CD8-positive, alpha-beta memory T cell (primary cell): ENCODE measurements at regions not wholly inside any gene's neighbourhood (a gene's known extent, or its start where the extent isn't known, plus 50 kb on each side); places are given as distances from the start of the nearest gene placed in this dataset.
"Not testable (repeated sequence)": the region's sequence is repeated elsewhere in the genome, so short reads cannot be mapped to it uniquely, and the experiment has no call there.

Experiments used
- CTCF ChIA-PET: fragments of 350-600 bp; sonication (Branson Sonifier 250); formaldehyde crosslinking; loops from one replicate; lab custom pipeline; 2021; ENCODE audit warnings: antibody characterized with exemption; lab: Charles Lee
- POLR2A ChIA-PET: fragments of 350-600 bp; sonication (Branson Sonifier 250); formaldehyde crosslinking; loops from one replicate; lab custom pipeline; 2021; ENCODE audit warnings: antibody characterized with exemption; lab: Charles Lee
- DNase-seq, 5 donors: peaks; one replicate each; pipeline versions ENCODE4 v3.0.0 to v3.0.0-alpha.2; 2020 to 2022; ENCODE audit warnings: mixed read lengths in 1 of 5
- H3K27ac ChIP-seq: one replicate; pipeline ENCODE4 v1.7.0; 2013; ENCODE audit warnings: low read depth, mild to moderate bottlenecking, low read length, moderate library complexity
- H3K27me3 ChIP-seq: 2 replicates; pipeline ENCODE4 v1.7.0; 2013; ENCODE audit warnings: low read length, mild to moderate bottlenecking; ENCODE audit not compliant: insufficient read depth, poor library complexity, severe bottlenecking
- H3K36me3 ChIP-seq: 2 replicates; pipeline ENCODE4 v1.7.0; 2013; ENCODE audit warnings: mild to moderate bottlenecking, low read length, moderate library complexity; ENCODE audit not compliant: insufficient read depth
- H3K4me1 ChIP-seq: 2 replicates; pipeline ENCODE4 v1.7.0; 2013; ENCODE audit warnings: mild to moderate bottlenecking, low read length, moderate library complexity; ENCODE audit not compliant: insufficient read depth
- H3K4me3 ChIP-seq: 2 replicates; pipeline ENCODE4 v1.7.0; 2013; ENCODE audit warnings: mild to moderate bottlenecking, low read length
- H3K9me3 ChIP-seq: 2 replicates; pipeline ENCODE4 v1.7.0; 2013; ENCODE audit warnings: mild to moderate bottlenecking, low read length
- H3K27ac Mint-ChIP-seq, 8 donors: one replicate each; pipeline ENCODE4 v1.8.0; 2020 to 2021; ENCODE audit warnings: mixed read lengths in 8 of 8, mild to moderate bottlenecking in 6 of 8, inconsistent platforms in 3 of 8, moderate library complexity in 3 of 8
- H3K27me3 Mint-ChIP-seq, 2 donors: one replicate each; pipeline ENCODE4 v1.8.0; 2020 to 2021; ENCODE audit warnings: mixed read lengths in 2 of 2, mild to moderate bottlenecking in 1 of 2, moderate library complexity in 1 of 2
- H3K36me3 Mint-ChIP-seq, 3 donors: one replicate each; pipeline ENCODE4 v1.8.0; 2020 to 2021; ENCODE audit warnings: mixed read lengths in 3 of 3, inconsistent platforms in 1 of 3, mild to moderate bottlenecking in 1 of 3
- H3K4me1 Mint-ChIP-seq, 3 donors: one replicate each; pipeline ENCODE4 v1.8.0; 2020 to 2021; ENCODE audit warnings: mixed read lengths in 3 of 3, inconsistent platforms in 1 of 3, mild to moderate bottlenecking in 1 of 3
- H3K4me3 Mint-ChIP-seq, 7 donors: one replicate each; pipeline ENCODE4 v1.8.0; 2020 to 2021; ENCODE audit warnings: mixed read lengths in 7 of 7, mild to moderate bottlenecking in 6 of 7, moderate library complexity in 4 of 7, inconsistent platforms in 2 of 7
- H3K9me3 Mint-ChIP-seq, 5 donors: one replicate each; pipeline ENCODE4 v1.8.0; 2020 to 2022; ENCODE audit warnings: mixed read lengths in 5 of 5, mild to moderate bottlenecking in 3 of 5, moderate library complexity in 2 of 5, inconsistent platforms in 1 of 5

DNA sequence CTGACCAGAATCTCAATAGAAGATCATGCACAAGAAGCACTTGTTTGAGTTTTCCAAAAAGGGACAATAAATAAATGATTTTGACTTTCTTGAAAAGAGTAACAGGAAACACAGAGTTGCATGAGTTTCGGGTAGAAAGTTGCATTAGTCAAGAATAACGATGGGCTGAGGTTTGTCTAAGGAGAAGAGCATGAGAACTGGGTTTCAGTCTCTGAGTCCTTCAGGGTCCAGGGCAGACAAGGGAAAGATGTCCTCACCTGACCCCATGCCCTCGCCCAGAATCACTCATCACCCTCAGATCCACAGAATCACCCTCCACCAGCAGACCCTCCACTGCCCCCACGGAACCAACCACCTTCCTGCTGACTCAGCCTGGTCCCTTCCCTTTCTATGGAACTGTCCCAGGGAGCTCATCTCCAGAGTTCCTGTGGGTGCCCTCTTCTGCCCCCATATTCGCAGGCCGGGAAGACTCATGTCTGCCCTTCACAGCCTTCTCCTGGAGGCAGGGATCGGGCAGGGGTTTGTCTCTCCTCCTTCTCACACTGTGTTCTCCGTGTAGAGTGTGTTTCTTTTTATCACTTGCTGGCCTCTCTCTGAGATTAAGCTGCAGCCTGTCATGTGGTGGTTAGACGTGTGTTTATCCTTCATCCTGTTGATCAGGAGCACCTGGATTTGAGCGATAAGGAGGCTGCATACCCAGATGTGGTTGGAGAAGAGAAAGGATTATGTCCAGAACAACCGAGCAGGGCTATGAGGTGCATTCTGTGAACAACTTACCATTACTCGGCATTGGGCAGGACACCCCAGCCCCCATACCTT, 442.6 kb downstream of the MAT2B start:
- H3K27ac Mint-ChIP-seq, result no peak overlapping the region
- POLR2A ChIA-PET, result no interaction called here

DNA sequence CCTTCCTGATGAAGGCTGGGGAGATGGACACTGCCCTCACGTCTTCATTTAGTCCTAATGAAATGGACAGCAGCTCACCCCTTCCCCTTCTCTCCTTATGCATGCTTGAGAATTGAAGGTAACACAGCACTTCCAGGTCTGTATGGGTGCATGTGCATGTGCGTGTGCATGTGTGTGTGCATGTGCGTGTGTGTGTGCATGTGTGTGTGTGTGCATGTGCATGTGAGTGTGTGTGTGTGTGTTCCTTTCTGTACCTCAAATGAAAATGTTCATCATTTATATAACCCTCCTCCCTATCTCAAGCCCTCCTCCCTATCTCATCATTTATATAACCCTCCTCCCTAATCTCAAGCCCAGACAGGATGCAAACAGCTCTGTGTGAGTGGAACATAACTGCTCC, 444.8 kb downstream of the MAT2B start:
- no peak for DNase-seq
- no peaks in the 10 kb centered on the region for H3K36me3 Mint-ChIP-seq

More for the DNA sequence above, 442.6 kb downstream of the MAT2B start:
- DNase-seq, result no peak
- Histone ChIP-seq H3K27me3 (no peaks in the 10 kb centered on the region), H3K4me1 (no peaks in the 10 kb centered on the region), H3K27ac (no peak overlapping the region), H3K4me3 (no peak overlapping the region), H3K9me3 (no peaks in the 10 kb centered on the region), H3K36me3 (no peaks in the 10 kb centered on the region)
- CTCF ChIA-PET, result no interaction called here
- Mint-ChIP-seq H3K4me3 (no peak overlapping the region), H3K36me3 (no peaks in the 10 kb centered on the region), H3K27me3 (no peaks in the 10 kb centered on the region), H3K9me3 (peaks cover 1 to 7% (median 3%) of the 10 kb centered on the region in 5 donors), H3K4me1 (no peaks in the 10 kb centered on the region)

DNA sequence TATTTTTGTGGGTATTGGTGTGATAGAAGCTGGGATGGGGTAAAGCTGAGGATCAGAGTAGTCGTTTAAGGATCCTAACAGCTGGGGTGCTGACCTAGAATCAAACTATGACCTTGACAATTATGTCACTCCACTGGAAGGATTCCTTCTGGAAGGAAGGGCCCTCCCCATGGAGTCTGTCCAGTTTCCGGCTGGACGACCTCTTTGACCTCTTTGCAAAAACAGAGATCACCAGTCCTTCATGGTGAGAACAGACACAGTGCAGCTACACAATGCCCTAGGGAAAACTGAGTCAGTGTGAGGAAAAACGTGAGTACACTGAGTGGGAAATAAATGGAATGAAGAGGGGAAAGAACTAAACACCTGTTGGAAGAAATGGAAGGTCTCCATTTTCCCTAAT, 445.6 kb downstream of the MAT2B start:
- no peak for DNase-seq
- Histone ChIP-seq H3K36me3 (no peaks in the 10 kb centered on the region), H3K4me3 (no peak overlapping the region), H3K27ac (no peak overlapping the region), H3K4me1 (no peaks in the 10 kb centered on the region), H3K9me3 (no peaks in the 10 kb centered on the region), H3K27me3 (no peaks in the 10 kb centered on the region)
- no peaks in the 10 kb centered on the region for H3K36me3 Mint-ChIP-seq
- no peaks in the 10 kb centered on the region for H3K4me1 Mint-ChIP-seq
- no peaks in the 10 kb centered on the region for H3K27me3 Mint-ChIP-seq
- no peak overlapping the region for H3K4me3 Mint-ChIP-seq
- no peak overlapping the region for H3K27ac Mint-ChIP-seq
- H3K9me3 Mint-ChIP-seq, result peaks cover 1 to 7% (median 5%) of the 10 kb centered on the region in 5 donors
- ChIA-PET POLR2A (no interaction called here), CTCF (no interaction called here)

More for the DNA sequence above, 444.8 kb downstream of the MAT2B start:
- Histone ChIP-seq H3K9me3 (no peaks in the 10 kb centered on the region), H3K4me3 (no peak overlapping the region), H3K36me3 (no peaks in the 10 kb centered on the region), H3K27me3 (no peaks in the 10 kb centered on the region), H3K4me1 (no peaks in the 10 kb centered on the region), H3K27ac (no peak overlapping the region)
- no peak overlapping the region for H3K4me3 Mint-ChIP-seq
- H3K9me3 Mint-ChIP-seq, result peaks cover 1 to 7% (median 5%) of the 10 kb centered on the region in 5 donors
- no peak overlapping the region for H3K27ac Mint-ChIP-seq
- H3K4me1 Mint-ChIP-seq, result no peaks in the 10 kb centered on the region
- CTCF ChIA-PET, result no interaction called here
- H3K27me3 Mint-ChIP-seq, result no peaks in the 10 kb centered on the region
- POLR2A ChIA-PET, result no interaction called here

DNA sequence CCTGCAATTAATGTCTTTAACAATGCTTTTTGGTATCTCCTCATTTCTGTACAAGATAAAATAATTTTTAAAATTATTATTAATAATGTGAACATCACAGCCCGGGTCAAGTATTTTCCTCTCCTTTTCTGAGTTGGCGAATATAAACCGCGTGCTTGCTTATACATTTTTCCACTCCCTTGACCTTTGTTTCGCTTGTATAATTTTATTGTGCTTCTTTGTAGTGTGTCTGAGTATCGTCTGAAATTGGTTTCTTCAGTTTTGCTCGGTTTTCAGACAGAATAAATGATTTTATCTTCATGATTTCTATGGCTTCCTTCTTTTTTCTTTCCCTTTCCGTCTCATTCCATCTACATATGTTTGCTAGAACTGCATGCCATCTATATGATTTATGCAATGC, 448.5 kb downstream of the MAT2B start:
- ChIA-PET POLR2A (no interaction called here), CTCF (no interaction called here)
- DNase-seq, result no peak
- peaks cover 0 to 5% (median 3%) of the 10 kb centered on the region in 5 donors for H3K9me3 Mint-ChIP-seq
- no peaks in the 10 kb centered on the region for H3K27me3 Mint-ChIP-seq
- H3K36me3 Mint-ChIP-seq, result no peaks in the 10 kb centered on the region
- Histone ChIP-seq H3K9me3 (no peaks in the 10 kb centered on the region), H3K36me3 (no peaks in the 10 kb centered on the region), H3K27me3 (no peaks in the 10 kb centered on the region), H3K4me1 (no peaks in the 10 kb centered on the region), H3K4me3 (no peak overlapping the region), H3K27ac (no peak overlapping the region)
- no peak overlapping the region for H3K27ac Mint-ChIP-seq
- no peak overlapping the region for H3K4me3 Mint-ChIP-seq
- no peaks in the 10 kb centered on the region for H3K4me1 Mint-ChIP-seq

DNA sequence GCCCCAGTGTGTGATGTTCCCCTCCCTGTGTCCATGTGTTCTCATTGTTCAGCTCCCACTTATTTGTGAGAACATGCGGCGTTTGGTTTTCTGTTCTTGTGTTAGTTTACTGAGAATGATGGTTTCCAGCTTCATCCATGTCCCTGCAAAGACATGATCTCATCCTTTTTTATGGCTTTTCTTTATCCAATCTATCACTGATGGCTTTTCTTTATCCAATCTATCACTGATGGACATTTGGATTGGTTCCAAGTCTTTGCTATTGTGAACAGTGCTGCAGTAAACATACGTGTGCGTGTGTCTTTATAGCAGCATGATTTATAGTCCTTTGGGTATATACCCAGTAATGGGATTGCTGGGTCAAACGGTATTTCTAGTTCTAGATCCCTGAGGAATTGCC, 455.8 kb downstream of the MAT2B start:
- H3K27ac ChIP-seq, H3K36me3 Mint-ChIP-seq, H3K4me1 ChIP-seq, H3K9me3 Mint-ChIP-seq, H3K27me3 ChIP-seq, H3K4me1 Mint-ChIP-seq, H3K27me3 Mint-ChIP-seq, H3K4me3 Mint-ChIP-seq, H3K36me3 ChIP-seq, H3K9me3 ChIP-seq, H3K4me3 ChIP-seq, DNase-seq, H3K27ac Mint-ChIP-seq, CTCF ChIA-PET, POLR2A ChIA-PET: not testable (repeated sequence)

DNA sequence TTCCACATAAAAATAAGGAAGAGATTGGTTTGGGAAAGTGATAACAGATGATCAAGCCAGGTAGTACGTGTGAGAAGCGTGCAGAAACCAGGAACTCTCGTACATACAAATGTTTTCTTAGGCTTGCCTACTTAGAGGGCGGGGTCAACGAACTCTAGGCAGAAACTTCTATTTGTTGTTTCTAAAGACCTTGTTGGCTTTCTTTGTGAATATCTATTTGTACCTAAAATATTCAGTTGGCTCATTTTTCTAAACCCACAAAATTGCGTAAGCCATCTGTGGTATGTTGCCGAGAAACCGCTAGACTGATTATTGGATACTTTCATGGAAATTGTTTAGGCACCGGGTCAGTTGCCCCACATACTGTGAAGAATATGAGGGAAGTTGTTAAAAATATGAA, 458.5 kb downstream of the MAT2B start:
- H3K4me3 ChIP-seq, result no peak overlapping the region
- Mint-ChIP-seq H3K4me3 (no peak overlapping the region), H3K4me1 (no peaks in the 10 kb centered on the region), H3K27me3 (no peaks in the 10 kb centered on the region), H3K9me3 (peaks cover 0 to 2% (median 0%) of the 10 kb centered on the region in 5 donors), H3K27ac (no peak overlapping the region), H3K36me3 (no peaks in the 10 kb centered on the region)
- no peaks in the 10 kb centered on the region for H3K36me3 ChIP-seq
- ChIA-PET POLR2A (no interaction called here), CTCF (no interaction called here)
- no peaks in the 10 kb centered on the region for H3K4me1 ChIP-seq
- no peak overlapping the region for H3K27ac ChIP-seq
- DNase-seq, result no peak
- H3K9me3 ChIP-seq, result no peaks in the 10 kb centered on the region
- H3K27me3 ChIP-seq, result no peaks in the 10 kb centered on the region

DNA sequence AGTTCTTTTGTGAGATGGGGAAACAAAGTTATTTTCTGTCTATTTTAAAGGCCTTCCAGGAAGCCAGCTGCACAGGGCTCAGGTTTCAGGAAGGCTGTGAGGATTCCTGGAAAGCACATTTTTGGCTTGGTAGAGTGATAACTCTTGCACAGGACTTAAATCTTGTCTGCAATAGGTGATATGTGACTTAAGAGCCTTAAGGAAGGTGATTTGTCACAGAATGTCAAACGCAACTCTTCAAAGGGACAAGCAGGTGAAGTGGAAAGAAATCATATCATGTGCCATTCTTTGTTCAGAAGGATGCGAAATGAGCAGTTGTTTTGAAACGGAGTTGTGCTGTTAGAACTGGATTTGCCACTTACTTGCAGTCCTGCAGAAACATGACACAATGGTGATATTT, 459.3 kb downstream of the MAT2B start:
- Mint-ChIP-seq H3K36me3 (no peaks in the 10 kb centered on the region), H3K4me3 (no peak overlapping the region), H3K27ac (no peak overlapping the region), H3K9me3 (peaks cover 0 to 8% (median 0%) of the 10 kb centered on the region in 5 donors), H3K27me3 (no peaks in the 10 kb centered on the region), H3K4me1 (no peaks in the 10 kb centered on the region)
- CTCF ChIA-PET, result no interaction called here
- no peaks in the 10 kb centered on the region for H3K36me3 ChIP-seq
- no peaks in the 10 kb centered on the region for H3K9me3 ChIP-seq
- H3K27me3 ChIP-seq, result no peaks in the 10 kb centered on the region
- H3K4me3 ChIP-seq, result no peak overlapping the region
- H3K4me1 ChIP-seq, result no peaks in the 10 kb centered on the region
- no peak overlapping the region for H3K27ac ChIP-seq
- POLR2A ChIA-PET, result no interaction called here
- DNase-seq, result no peak

DNA sequence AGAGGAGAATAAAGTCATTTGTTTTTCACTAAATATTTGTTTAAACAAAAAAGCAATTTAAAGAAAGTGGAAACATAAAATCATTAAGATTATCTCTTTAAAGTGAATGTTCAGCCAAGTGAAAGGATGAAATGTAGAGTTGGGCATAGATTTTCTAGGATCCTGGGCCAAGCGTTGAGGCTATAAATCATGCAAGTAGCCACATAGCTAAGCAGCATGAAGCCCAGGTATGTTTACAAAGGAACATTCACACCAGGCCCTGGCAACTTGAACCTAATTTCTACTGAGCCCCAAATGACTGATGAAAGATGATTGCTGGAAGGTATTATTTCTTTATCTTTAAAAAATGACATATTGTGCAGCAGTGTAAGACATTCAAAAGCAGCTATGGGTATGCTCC, 461.8 kb downstream of the MAT2B start:
- no peaks in the 10 kb centered on the region for H3K27me3 Mint-ChIP-seq
- Histone ChIP-seq H3K36me3 (no peaks in the 10 kb centered on the region), H3K9me3 (no peaks in the 10 kb centered on the region), H3K4me1 (no peaks in the 10 kb centered on the region), H3K4me3 (no peak overlapping the region), H3K27ac (no peak overlapping the region), H3K27me3 (no peaks in the 10 kb centered on the region)
- ChIA-PET CTCF (no interaction called here), POLR2A (no interaction called here)
- H3K36me3 Mint-ChIP-seq, result no peaks in the 10 kb centered on the region
- H3K27ac Mint-ChIP-seq, result no peak overlapping the region
- peaks cover 0 to 10% (median 2%) of the 10 kb centered on the region in 5 donors for H3K9me3 Mint-ChIP-seq
- no peak overlapping the region for H3K4me3 Mint-ChIP-seq
- no peaks in the 10 kb centered on the region for H3K4me1 Mint-ChIP-seq
- no peak for DNase-seq
